ENCODE measurements at regions not wholly inside any gene's neighbourhood (a gene's known extent, or its start where the extent isn't known, plus 50 kb on each side); places are given as distances from the start of the nearest gene placed in this dataset.

DNA sequence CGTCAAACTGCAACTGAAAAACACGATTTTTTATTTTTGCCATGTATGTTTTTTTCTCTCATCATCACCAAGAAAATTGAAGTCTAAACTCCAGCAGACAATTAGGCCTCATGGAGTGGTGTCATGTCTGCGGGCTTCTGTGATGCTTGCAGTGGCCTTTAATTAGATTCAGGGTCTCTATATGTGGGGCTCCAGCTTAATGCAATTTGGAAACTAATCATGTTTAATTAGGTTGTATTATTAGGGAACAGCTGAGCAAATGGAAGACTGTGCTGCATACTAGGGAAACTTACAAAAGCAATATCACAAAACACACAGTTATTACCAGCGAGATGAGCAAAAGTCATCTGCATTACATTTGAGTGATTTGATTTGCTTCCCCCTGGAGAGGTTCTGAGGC is 132.9 kb upstream of the PMEPA1 start:
- H3K4me3 ChIP-seq (ENCODE audit: control insufficient read depth in 1 of 2, extremely low read depth in 1 of 2, low read length in 1 of 2) = no peak overlapping the region
- POLR2A ChIA-PET = no interaction called here
- H3K27ac Mint-ChIP-seq = no peak overlapping the region
- no peaks in the 10 kb centered on the region for H3K4me1 ChIP-seq (ENCODE audit: control insufficient read depth in 1 of 2, extremely low read depth in 1 of 2, insufficient read depth in 2 of 2, low read length in 2 of 2)
- H3K27me3 ChIP-seq (replicated peaks in 1 of 2; ENCODE audit: control insufficient read depth in 2 of 2, extremely low read depth in 1 of 2, insufficient read depth in 2 of 2, low read length in 1 of 2) = peaks cover 0 to 8% of the 10 kb centered on the region in 2 experiments
- H3K36me3 ChIP-seq (ENCODE audit: control insufficient read depth in 2 of 2, extremely low read depth in 1 of 2, insufficient read depth in 1 of 2, low read length in 1 of 2) = no peaks in the 10 kb centered on the region
- WGBS (ENCODE audit: insufficient coverage) = no CpG with 5 or more reads among the region's 4 CpGs
- no peak overlapping the region for H3K27ac ChIP-seq (ENCODE audit: low read length)
- ATAC-seq (replicated peaks in 1 of 4) (no peak), DNase-seq (no peak)
- no peaks in the 10 kb centered on the region for H3K4me1 Mint-ChIP-seq
- peaks cover 0 to 3% of the 10 kb centered on the region in 2 donors for H3K27me3 Mint-ChIP-seq
- H3K4me3 Mint-ChIP-seq = no peak overlapping the region
- no peaks in the 10 kb centered on the region for H3K36me3 Mint-ChIP-seq
- no peaks in the 10 kb centered on the region for H3K9me3 ChIP-seq
- CTCF ChIA-PET = no interaction called here
- peaks cover 0 to 3% (median 0%) of the 10 kb centered on the region in 3 donors for H3K9me3 Mint-ChIP-seq

DNA sequence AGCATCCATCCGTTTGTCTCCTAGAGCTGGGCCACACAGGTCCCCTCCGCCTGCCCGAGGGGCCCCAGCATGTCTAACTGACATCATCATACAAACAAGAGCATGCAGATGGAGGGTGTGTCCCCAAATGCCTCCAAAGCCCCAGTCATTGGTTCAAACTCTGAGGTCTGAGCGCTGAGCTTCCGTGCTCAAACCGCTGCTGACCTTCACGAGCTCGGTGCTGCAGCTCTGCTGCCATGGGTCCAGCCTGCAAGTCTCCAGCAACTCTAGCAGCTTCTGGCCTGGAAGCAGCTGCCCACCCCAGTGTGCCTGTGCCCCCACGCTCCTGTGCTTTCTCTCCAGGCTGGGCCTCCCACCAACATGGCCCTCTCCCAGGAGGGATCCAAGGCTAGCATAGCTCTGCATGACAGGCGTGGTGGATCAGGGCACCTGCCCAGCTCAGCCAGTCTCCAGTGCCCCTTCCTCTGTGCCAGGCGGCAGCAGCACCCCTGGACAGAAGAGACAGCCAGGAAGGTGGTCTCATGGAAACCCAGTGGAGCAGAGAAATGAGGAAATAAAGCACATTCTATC is 131.6 kb upstream of the PMEPA1 start:
- no peaks in the 10 kb centered on the region for H3K4me1 ChIP-seq (ENCODE audit: control insufficient read depth in 1 of 2, extremely low read depth in 1 of 2, insufficient read depth in 2 of 2, low read length in 2 of 2)
- H3K27me3 Mint-ChIP-seq = peaks cover 0 to 3% of the 10 kb centered on the region in 2 donors
- no peaks in the 10 kb centered on the region for H3K4me1 Mint-ChIP-seq
- no peak overlapping the region for H3K27ac ChIP-seq (ENCODE audit: low read length)
- DNase-seq (peak in 1 of 35 experiments; percentile 2), ATAC-seq (replicated peaks in 1 of 4) (no peak)
- H3K27ac Mint-ChIP-seq = no peak overlapping the region
- no peak overlapping the region for H3K4me3 Mint-ChIP-seq
- no peak overlapping the region for H3K4me3 ChIP-seq (ENCODE audit: control insufficient read depth in 1 of 2, extremely low read depth in 1 of 2, low read length in 1 of 2)
- ChIA-PET POLR2A (no interaction called here), CTCF (no interaction called here)
- H3K36me3 ChIP-seq (ENCODE audit: control insufficient read depth in 2 of 2, extremely low read depth in 1 of 2, insufficient read depth in 1 of 2, low read length in 1 of 2) = no peaks in the 10 kb centered on the region
- peaks cover 0 to 11% of the 10 kb centered on the region in 2 experiments for H3K27me3 ChIP-seq (replicated peaks in 1 of 2; ENCODE audit: control insufficient read depth in 2 of 2, extremely low read depth in 1 of 2, insufficient read depth in 2 of 2, low read length in 1 of 2)
- no peaks in the 10 kb centered on the region for H3K9me3 Mint-ChIP-seq
- H3K36me3 Mint-ChIP-seq = no peaks in the 10 kb centered on the region
- no peaks in the 10 kb centered on the region for H3K9me3 ChIP-seq
- 78% methylated on average over 11 of the region's 11 CpGs for WGBS (ENCODE audit: insufficient coverage)

DNA sequence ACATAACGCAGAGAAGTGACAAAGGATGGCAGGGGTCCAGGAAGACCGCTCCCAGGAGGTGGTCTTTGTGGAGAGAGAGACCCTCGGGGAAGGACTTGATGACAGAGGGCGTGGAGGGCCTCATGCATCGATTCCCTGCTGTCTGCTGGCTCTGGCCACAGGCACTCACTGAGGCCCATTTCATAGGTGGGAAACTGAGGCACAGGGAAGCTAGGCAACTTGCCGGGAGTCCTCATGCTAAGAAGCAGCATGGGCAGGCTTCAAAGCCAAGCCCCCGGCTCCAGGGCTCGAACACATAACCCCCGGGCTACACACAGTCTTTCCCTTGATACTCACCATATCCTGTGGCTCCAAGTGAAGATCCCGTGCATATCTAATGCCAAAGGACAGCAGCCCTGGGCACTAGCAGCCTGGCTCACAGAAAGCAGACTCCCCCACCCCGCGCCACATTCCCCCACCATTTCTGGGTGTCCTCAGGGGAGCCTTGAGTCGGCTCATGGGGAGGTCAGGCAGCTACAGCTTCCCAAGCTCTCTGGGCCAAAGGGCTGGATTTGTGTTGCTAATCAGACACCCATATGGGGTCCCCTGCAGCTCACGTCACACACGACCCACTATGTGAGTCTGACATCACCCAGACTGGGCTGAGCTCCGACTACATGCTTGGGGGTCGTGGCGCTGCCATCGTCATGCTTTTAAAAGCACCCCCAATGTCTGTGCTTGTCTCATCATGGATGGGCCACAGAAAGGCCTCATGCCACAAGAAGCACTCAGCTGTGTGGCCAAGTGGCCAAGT is 130.9 kb upstream of the PMEPA1 start:
- Histone ChIP-seq H3K9me3 (no peaks in the 10 kb centered on the region), H3K36me3 (ENCODE audit: control insufficient read depth in 2 of 2, extremely low read depth in 1 of 2, insufficient read depth in 1 of 2, low read length in 1 of 2) (no peaks in the 10 kb centered on the region), H3K27me3 (replicated peaks in 1 of 2; ENCODE audit: control insufficient read depth in 2 of 2, extremely low read depth in 1 of 2, insufficient read depth in 2 of 2, low read length in 1 of 2) (peaks cover 0 to 11% of the 10 kb centered on the region in 2 experiments), H3K4me3 (ENCODE audit: control insufficient read depth in 1 of 2, extremely low read depth in 1 of 2, low read length in 1 of 2) (no peak overlapping the region), H3K4me1 (ENCODE audit: control insufficient read depth in 1 of 2, extremely low read depth in 1 of 2, insufficient read depth in 2 of 2, low read length in 2 of 2) (no peaks in the 10 kb centered on the region), H3K27ac (ENCODE audit: low read length) (no peak overlapping the region)
- ChIA-PET CTCF (no interaction called here), POLR2A (no interaction called here)
- Mint-ChIP-seq H3K4me3 (no peak overlapping the region), H3K9me3 (no peaks in the 10 kb centered on the region), H3K36me3 (no peaks in the 10 kb centered on the region), H3K27ac (no peak overlapping the region), H3K27me3 (peaks cover 0 to 5% of the 10 kb centered on the region in 2 donors), H3K4me1 (no peaks in the 10 kb centered on the region)
- 80% methylated on average over 16 of the region's 19 CpGs for WGBS (ENCODE audit: insufficient coverage)
- ATAC-seq (replicated peaks in 1 of 4) (no peak), DNase-seq (no peak)

DNA sequence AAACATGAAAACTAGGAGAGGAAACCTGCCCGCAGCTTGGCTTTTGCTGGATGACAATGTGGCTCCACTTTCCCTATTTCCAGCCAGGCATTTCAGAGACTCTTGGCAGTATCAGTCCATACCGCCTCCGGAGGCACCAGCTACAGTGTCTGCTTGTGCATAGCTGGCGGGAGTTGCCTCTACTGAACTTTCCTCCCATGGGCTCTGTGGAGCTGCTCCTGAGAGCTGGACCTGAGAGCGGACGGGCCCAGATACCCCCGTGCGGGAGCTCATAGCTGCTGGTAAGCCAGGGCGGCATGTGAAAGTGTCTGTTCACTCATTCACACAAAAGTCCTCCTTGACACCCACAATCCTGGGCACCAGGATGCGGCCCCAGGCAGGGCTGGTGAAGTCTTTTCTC is 130.3 kb upstream of the PMEPA1 start:
- Mint-ChIP-seq H3K9me3 (no peaks in the 10 kb centered on the region), H3K4me3 (no peak overlapping the region), H3K27ac (no peak overlapping the region), H3K27me3 (peaks cover under 1 to 5% of the 10 kb centered on the region in 2 donors), H3K4me1 (no peaks in the 10 kb centered on the region), H3K36me3 (no peaks in the 10 kb centered on the region)
- ATAC-seq (replicated peaks in 1 of 4) (no peak), DNase-seq (no peak)
- ChIA-PET CTCF (no interaction called here), POLR2A (no interaction called here)
- Histone ChIP-seq H3K9me3 (no peaks in the 10 kb centered on the region), H3K27me3 (replicated peaks in 1 of 2; ENCODE audit: control insufficient read depth in 2 of 2, extremely low read depth in 1 of 2, insufficient read depth in 2 of 2, low read length in 1 of 2) (peaks cover 0 to 11% of the 10 kb centered on the region in 2 experiments), H3K36me3 (ENCODE audit: control insufficient read depth in 2 of 2, extremely low read depth in 1 of 2, insufficient read depth in 1 of 2, low read length in 1 of 2) (no peaks in the 10 kb centered on the region), H3K4me1 (ENCODE audit: control insufficient read depth in 1 of 2, extremely low read depth in 1 of 2, insufficient read depth in 2 of 2, low read length in 2 of 2) (no peaks in the 10 kb centered on the region), H3K4me3 (ENCODE audit: control insufficient read depth in 1 of 2, extremely low read depth in 1 of 2, low read length in 1 of 2) (no peak overlapping the region), H3K27ac (ENCODE audit: low read length) (no peak overlapping the region)
- WGBS (ENCODE audit: insufficient coverage) = 93% methylated on average over 8 of the region's 10 CpGs

DNA sequence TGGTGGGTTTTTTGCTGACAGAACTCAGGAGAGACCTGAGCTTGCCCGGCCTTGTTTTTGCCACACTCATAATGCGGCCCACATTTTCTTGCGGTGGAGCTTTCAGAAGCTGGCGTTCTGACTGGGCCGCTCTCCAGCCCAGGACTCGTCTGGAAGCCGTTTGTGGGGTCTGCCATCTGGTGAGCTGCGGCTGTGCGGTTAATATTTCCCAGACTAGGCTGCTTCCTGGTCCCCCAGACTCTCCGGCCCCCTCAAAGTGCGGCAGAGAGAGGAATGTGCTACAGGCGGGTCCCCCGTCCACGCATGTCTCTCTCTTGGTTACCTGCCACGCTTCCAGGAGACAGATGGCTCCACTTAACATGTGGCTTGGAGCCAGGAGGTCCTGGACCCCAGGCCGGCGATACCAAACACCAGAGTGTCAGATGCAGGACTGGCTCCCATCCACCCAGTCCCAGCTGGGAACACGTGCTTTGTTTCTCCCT is 128.9 kb upstream of the PMEPA1 start:
- H3K4me1 ChIP-seq (ENCODE audit: control insufficient read depth in 1 of 2, extremely low read depth in 1 of 2, insufficient read depth in 2 of 2, low read length in 2 of 2) = no peaks in the 10 kb centered on the region
- POLR2A ChIA-PET = no interaction called here
- no peak overlapping the region for H3K4me3 ChIP-seq (ENCODE audit: control insufficient read depth in 1 of 2, extremely low read depth in 1 of 2, low read length in 1 of 2)
- no peaks in the 10 kb centered on the region for H3K36me3 Mint-ChIP-seq
- no peaks in the 10 kb centered on the region for H3K9me3 ChIP-seq
- no peaks in the 10 kb centered on the region for H3K4me1 Mint-ChIP-seq
- no peaks in the 10 kb centered on the region for H3K9me3 Mint-ChIP-seq
- DNase-seq (no peak), ATAC-seq (replicated peaks in 1 of 4) (no peak)
- no peak overlapping the region for H3K27ac Mint-ChIP-seq
- CTCF ChIA-PET = no interaction called here
- H3K27ac ChIP-seq (ENCODE audit: low read length) = no peak overlapping the region
- no peaks in the 10 kb centered on the region for H3K36me3 ChIP-seq (ENCODE audit: control insufficient read depth in 2 of 2, extremely low read depth in 1 of 2, insufficient read depth in 1 of 2, low read length in 1 of 2)
- H3K27me3 ChIP-seq (replicated peaks in 1 of 2; ENCODE audit: control insufficient read depth in 2 of 2, extremely low read depth in 1 of 2, insufficient read depth in 2 of 2, low read length in 1 of 2) = peaks cover 0 to 11% of the 10 kb centered on the region in 2 experiments
- peaks cover 2 to 4% of the 10 kb centered on the region in 2 donors for H3K27me3 Mint-ChIP-seq
- 70% methylated on average over 15 of the region's 18 CpGs for WGBS (ENCODE audit: insufficient coverage)
- no peak overlapping the region for H3K4me3 Mint-ChIP-seq

DNA sequence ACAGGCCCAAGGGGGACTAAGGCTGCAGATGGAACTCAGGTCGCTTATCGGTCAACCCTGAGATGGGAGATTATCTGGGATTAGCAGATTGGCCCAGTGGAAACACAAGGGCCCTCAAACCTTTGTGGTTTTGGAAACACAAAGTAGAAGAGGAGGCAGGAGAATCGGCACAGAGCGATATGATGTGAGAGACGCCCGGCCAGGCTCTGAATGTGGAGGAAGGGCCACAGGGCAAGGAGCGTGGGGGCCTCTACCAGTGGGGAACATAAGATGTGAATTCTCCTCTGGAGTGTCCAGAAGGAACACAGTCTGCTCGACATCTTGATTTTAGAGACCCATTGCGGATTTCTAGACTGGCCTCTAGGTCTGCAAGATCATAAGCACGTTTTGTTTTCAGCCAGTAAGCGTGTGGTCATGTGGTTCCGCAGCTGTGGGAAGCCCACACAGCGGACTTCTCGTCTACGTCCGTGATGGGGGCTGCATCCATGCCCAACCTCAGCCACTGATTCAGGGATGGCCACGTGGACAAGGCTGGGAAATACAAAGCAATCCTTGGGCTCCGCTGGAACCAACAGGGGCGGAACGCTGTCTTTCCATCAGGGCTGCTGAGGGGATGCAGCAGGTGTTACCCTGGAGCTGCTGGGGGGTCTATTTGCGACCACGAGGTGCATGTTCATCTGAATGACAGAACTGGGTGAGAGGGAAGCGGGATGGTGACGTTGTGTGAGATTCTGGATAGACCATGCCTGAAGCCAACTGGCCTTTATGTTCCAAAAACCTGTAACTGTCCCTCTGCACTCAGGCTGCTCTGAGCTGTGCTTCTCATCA is 127.6 kb upstream of the PMEPA1 start:
- ChIA-PET CTCF (interaction anchor here in 1 of 2 donors (0.6 kb wide), 1 partner anchor 28 kb away, joined by 3 read pairs; no protein-coding TSS in a partner anchor), POLR2A (no interaction called here)
- DNase-seq = no peak
- H3K9me3 ChIP-seq = no peaks in the 10 kb centered on the region
- Mint-ChIP-seq H3K27me3 (peaks cover 2 to 4% of the 10 kb centered on the region in 2 donors), H3K4me1 (no peaks in the 10 kb centered on the region), H3K4me3 (no peak overlapping the region), H3K27ac (no peak overlapping the region), H3K9me3 (no peaks in the 10 kb centered on the region), H3K36me3 (no peaks in the 10 kb centered on the region)
- no peak overlapping the region for H3K4me3 ChIP-seq (ENCODE audit: control insufficient read depth in 1 of 2, extremely low read depth in 1 of 2, low read length in 1 of 2)
- H3K36me3 ChIP-seq (ENCODE audit: control insufficient read depth in 2 of 2, extremely low read depth in 1 of 2, insufficient read depth in 1 of 2, low read length in 1 of 2) = no peaks in the 10 kb centered on the region
- H3K27me3 ChIP-seq (replicated peaks in 1 of 2; ENCODE audit: control insufficient read depth in 2 of 2, extremely low read depth in 1 of 2, insufficient read depth in 2 of 2, low read length in 1 of 2) = peaks cover 0 to 15% of the 10 kb centered on the region in 2 experiments
- no peak for ATAC-seq (replicated peaks in 1 of 4)
- no peak overlapping the region for H3K27ac ChIP-seq (ENCODE audit: low read length)
- 73% methylated on average over 22 of the region's 24 CpGs for WGBS (ENCODE audit: insufficient coverage)
- no peaks in the 10 kb centered on the region for H3K4me1 ChIP-seq (ENCODE audit: control insufficient read depth in 1 of 2, extremely low read depth in 1 of 2, insufficient read depth in 2 of 2, low read length in 2 of 2)

All from T-cell (primary cell).